ENCODE measurements at regions not wholly inside any gene's neighbourhood (a gene's known extent, or its start where the extent isn't known, plus 50 kb on each side); places are given as distances from the start of the nearest gene placed in this dataset.

DNA sequence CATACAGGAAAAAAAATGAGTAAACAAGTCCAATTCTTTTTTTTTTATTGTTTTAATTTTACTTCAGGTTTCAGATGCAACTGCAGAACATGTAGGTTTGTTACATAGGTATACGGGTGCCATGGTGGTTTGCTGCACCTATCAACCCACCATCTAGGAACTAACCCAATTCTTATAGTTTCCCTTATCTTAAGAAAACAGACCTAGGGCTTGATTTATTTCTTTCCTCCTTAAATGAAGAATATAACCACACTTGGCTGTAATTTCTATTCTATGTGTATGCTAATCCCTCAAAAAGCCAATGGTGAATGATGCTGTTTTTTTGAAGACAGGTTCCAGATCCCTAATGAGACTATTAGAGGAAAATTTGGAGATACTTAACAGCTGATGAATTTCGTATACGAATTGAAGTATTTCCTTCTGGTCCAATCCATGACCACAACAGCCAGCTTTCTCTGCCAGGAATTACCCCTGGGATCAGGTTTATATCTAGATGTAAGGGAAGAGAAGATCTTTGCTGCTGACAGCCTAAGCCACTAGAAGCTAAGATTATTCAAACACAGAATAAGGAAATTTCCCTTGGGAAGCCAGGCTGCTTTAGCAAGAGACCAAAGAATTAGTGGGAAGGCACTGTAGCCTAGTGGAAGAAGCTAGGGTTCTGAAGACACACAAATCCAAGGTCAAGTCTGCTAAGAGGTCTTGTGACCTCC is 115.8 kb downstream of the INHBA start:
- no peak for TF ChIP-seq FOXM1 (IDR thresholded peaks at IDR 0.05; ENCODE audit: borderline replicate concordance, low read depth)
- no peak for TF ChIP-seq YY1 (IDR thresholded peaks at IDR 0.05; ENCODE audit: low read depth)
- TF ChIP-seq CEBPB (IDR thresholded peaks at IDR 0.05) = no peak
- TF ChIP-seq NFIC (IDR thresholded peaks at IDR 0.05) = no peak
- TF ChIP-seq ZBTB7A (IDR thresholded peaks at IDR 0.05; ENCODE audit: low read depth) = no peak
- TF ChIP-seq, protein P1, sequence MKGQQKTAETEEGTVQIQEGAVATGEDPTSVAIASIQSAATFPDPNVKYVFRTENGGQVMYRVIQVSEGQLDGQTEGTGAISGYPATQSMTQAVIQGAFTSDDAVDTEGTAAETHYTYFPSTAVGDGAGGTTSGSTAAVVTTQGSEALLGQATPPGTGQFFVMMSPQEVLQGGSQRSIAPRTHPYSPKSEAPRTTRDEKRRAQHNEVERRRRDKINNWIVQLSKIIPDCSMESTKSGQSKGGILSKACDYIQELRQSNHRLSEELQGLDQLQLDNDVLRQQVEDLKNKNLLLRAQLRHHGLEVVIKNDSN (IDR thresholded peaks at IDR 0.05) = no peak
- no peak for TF ChIP-seq RAD21 (IDR thresholded peaks at IDR 0.05; ENCODE audit: low read depth)
- no peak for TF ChIP-seq TEAD4 (IDR thresholded peaks at IDR 0.05)
- no peak for TF ChIP-seq TAF1 (IDR thresholded peaks at IDR 0.05; ENCODE audit: low read depth)

DNA sequence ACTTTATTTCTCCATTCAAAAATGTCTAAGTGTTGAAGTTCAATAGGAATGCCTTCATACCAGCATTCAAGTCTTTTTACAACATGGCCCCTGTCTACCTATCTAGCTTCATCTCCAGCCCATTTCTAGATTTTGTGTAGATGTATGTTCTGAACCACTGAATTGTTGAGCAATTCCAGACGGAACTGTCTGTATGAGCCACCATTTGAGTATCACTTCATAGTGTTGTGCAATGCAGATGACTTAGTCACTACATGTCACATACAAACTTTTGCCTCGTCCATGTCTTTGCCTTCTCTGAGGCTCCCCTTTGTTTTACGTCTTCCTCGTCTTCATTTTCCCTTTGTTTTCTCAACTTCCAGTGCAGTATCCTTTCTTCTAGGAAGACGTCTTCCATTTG is 118.1 kb downstream of the INHBA start:
- TF ChIP-seq, protein P1 (IDR thresholded peaks at IDR 0.05) = no peak
- no peak for TF ChIP-seq CEBPB (IDR thresholded peaks at IDR 0.05)
- TF ChIP-seq EGR1 (IDR thresholded peaks at IDR 0.05) = no peak
- TF ChIP-seq RAD21 (IDR thresholded peaks at IDR 0.05; ENCODE audit: low read depth) = no peak
- TF ChIP-seq CREB1 (IDR thresholded peaks at IDR 0.05; ENCODE audit: low read depth) = no peak
- no peak for TF ChIP-seq ZBTB7A (IDR thresholded peaks at IDR 0.05; ENCODE audit: low read depth)

DNA sequence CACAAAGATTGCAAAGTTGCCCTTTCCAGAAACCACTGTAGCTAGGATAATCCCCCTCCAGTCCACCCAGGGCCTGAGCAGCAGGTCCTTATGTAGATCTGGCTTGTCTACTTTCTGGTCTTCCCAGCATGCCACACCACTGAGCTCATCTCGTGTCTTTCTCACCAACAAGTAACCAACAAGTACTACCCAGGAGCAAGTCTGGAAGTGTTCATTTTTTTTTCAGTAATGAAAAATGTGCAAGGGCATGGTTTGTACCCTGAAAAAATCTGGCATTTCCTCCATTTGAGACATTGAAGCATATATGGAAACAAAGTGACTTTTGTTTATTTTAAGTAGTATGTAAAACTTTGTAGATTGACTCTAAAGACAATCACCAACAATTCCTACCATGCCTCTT is 120.8 kb downstream of the INHBA start:
- TF ChIP-seq TEAD4 (IDR thresholded peaks at IDR 0.05) (no peak), TCF12 (IDR thresholded peaks at IDR 0.05; ENCODE audit: low read depth) (no peak), EGR1 (IDR thresholded peaks at IDR 0.05) (no peak), CREB1 (IDR thresholded peaks at IDR 0.05; ENCODE audit: low read depth) (no peak), EP300 (IDR thresholded peaks at IDR 0.05; ENCODE audit: borderline replicate concordance) (no peak), RAD21 (IDR thresholded peaks at IDR 0.05; ENCODE audit: low read depth) (no peak), CEBPB (IDR thresholded peaks at IDR 0.05) (no peak), YY1 (IDR thresholded peaks at IDR 0.05; ENCODE audit: low read depth) (no peak), NFIC (IDR thresholded peaks at IDR 0.05) (no peak), TAF1 (IDR thresholded peaks at IDR 0.05; ENCODE audit: low read depth) (no peak), FOXM1 (IDR thresholded peaks at IDR 0.05; ENCODE audit: borderline replicate concordance, low read depth) (no peak), ZBTB7A (IDR thresholded peaks at IDR 0.05; ENCODE audit: low read depth) (no peak)
- TF ChIP-seq, protein P1 (IDR thresholded peaks at IDR 0.05) = no peak
- TF ChIP-seq, protein P2, sequence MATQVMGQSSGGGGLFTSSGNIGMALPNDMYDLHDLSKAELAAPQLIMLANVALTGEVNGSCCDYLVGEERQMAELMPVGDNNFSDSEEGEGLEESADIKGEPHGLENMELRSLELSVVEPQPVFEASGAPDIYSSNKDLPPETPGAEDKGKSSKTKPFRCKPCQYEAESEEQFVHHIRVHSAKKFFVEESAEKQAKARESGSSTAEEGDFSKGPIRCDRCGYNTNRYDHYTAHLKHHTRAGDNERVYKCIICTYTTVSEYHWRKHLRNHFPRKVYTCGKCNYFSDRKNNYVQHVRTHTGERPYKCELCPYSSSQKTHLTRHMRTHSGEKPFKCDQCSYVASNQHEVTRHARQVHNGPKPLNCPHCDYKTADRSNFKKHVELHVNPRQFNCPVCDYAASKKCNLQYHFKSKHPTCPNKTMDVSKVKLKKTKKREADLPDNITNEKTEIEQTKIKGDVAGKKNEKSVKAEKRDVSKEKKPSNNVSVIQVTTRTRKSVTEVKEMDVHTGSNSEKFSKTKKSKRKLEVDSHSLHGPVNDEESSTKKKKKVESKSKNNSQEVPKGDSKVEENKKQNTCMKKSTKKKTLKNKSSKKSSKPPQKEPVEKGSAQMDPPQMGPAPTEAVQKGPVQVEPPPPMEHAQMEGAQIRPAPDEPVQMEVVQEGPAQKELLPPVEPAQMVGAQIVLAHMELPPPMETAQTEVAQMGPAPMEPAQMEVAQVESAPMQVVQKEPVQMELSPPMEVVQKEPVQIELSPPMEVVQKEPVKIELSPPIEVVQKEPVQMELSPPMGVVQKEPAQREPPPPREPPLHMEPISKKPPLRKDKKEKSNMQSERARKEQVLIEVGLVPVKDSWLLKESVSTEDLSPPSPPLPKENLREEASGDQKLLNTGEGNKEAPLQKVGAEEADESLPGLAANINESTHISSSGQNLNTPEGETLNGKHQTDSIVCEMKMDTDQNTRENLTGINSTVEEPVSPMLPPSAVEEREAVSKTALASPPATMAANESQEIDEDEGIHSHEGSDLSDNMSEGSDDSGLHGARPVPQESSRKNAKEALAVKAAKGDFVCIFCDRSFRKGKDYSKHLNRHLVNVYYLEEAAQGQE (IDR thresholded peaks at IDR 0.05; ENCODE audit: low read depth) = no peak
- TF ChIP-seq, protein P3, sequence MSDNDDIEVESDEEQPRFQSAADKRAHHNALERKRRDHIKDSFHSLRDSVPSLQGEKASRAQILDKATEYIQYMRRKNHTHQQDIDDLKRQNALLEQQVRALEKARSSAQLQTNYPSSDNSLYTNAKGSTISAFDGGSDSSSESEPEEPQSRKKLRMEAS (IDR thresholded peaks at IDR 0.05) = no peak

DNA sequence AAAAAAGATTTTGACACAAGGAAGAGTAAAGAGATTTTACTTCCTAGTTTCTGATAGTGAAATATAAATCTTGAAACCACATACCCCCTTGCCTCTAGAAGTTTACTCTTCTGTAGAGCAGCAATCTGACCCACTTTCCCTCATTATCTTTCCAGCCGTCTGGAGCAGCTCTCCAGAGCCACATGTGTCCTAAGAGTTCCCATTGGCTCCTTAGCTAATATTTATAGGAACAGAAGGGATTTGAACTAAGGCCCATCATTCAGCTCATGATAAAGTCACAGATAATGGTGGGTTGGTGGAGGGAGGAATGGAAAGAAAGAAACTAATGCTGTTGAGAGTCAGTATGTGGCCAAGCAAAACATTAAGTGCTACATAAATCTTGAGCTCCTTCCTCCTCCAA is 121.8 kb downstream of the INHBA start:
- TF ChIP-seq TEAD4 (IDR thresholded peaks at IDR 0.05) (no peak), EP300 (IDR thresholded peaks at IDR 0.05; ENCODE audit: borderline replicate concordance) (no peak), TCF12 (IDR thresholded peaks at IDR 0.05; ENCODE audit: low read depth) (no peak)

DNA sequence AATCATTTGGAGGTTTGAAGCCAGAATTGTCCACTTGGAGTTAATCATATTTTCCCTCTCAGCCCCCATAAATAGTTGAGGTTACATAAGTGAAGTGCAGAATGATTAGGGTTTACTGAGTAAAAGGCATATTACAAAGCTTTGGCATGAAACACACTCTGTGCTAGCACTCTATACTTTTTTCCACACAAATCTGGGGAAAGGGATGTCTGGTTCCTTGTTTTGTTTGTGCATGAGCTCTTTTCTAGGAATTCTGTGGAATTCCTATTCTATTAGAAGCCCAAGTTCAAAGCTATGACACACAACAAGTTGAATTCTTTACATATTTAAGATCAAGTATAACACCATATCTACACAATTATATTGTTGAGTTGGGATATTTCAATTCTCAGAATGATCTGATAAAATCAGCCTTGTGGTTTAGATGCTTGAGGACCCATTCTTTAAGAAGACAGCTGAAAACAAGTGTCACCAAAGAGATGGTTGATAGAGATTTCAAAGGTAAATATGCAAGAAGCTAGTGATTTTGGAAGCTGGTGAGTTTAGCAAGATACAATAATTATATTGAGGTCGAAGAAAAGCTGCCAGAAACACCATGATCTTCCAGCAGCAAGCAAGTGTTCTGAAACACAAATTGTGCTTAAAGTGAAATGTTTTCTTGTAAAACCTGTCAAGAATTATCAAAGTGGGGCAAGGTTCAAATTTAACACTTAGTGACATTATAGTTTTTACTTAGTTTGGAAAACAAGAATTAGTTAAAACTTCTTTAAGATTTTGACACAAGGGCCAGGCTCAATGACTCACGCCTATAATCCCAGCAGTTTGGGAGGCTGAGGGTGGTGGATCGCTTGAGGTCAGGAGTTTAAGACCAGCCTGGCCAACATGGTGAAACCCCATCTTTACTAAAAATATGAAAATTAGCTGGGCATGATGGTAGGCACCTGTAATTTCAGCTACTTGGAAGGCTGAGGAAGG is 122.6 kb downstream of the INHBA start:
- TF ChIP-seq EGR1 (IDR thresholded peaks at IDR 0.05) (no peak), CEBPB (IDR thresholded peaks at IDR 0.05) (no peak), TCF12 (IDR thresholded peaks at IDR 0.05; ENCODE audit: low read depth) (no peak), YY1 (IDR thresholded peaks at IDR 0.05; ENCODE audit: low read depth) (no peak), ZBTB7A (IDR thresholded peaks at IDR 0.05; ENCODE audit: low read depth) (no peak), RAD21 (IDR thresholded peaks at IDR 0.05; ENCODE audit: low read depth) (no peak), EP300 (IDR thresholded peaks at IDR 0.05; ENCODE audit: borderline replicate concordance) (no peak), TEAD4 (IDR thresholded peaks at IDR 0.05) (no peak)
- TF ChIP-seq, protein P1 (IDR thresholded peaks at IDR 0.05) = no peak

DNA sequence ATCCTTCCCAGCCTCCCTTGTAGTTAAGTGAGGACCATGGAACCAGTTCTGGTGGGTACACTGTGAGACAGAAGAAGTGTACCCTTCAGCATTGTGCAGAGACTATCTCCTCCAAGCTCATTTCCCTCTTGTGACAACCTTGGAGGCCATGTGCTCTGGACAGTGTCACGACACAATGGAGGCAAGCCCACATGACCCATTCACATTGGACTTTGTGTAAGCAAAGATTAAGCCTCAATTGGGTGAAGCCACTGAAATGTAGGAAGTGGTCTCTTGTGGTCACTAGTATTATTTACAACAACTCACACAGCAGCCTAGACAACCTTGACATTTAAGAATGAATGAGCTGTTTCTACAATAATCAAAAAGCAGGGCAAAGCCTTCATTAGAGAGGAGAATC is 124.2 kb downstream of the INHBA start:
- TF ChIP-seq TEAD4 (IDR thresholded peaks at IDR 0.05) (no peak), TAF1 (IDR thresholded peaks at IDR 0.05; ENCODE audit: low read depth) (no peak), FOXM1 (IDR thresholded peaks at IDR 0.05; ENCODE audit: borderline replicate concordance, low read depth) (no peak), RAD21 (IDR thresholded peaks at IDR 0.05; ENCODE audit: low read depth) (no peak)

Data from Ishikawa (cell line).